GM19328 (cell line): ENCODE measurements at regions not wholly inside any gene's neighbourhood (a gene's known extent, or its start where the extent isn't known, plus 50 kb on each side); places are given as distances from the start of the nearest gene placed in this dataset.

Source experiments
- ATAC-seq: cut with Tn5 transposase; IDR thresholded peaks from one replicate; pipeline ENCODE4 v1.9.1; 2021; ENCODE audit warnings: mild to moderate bottlenecking, moderate library complexity; ENCODE audit not compliant: unreplicated experiment

DNA sequence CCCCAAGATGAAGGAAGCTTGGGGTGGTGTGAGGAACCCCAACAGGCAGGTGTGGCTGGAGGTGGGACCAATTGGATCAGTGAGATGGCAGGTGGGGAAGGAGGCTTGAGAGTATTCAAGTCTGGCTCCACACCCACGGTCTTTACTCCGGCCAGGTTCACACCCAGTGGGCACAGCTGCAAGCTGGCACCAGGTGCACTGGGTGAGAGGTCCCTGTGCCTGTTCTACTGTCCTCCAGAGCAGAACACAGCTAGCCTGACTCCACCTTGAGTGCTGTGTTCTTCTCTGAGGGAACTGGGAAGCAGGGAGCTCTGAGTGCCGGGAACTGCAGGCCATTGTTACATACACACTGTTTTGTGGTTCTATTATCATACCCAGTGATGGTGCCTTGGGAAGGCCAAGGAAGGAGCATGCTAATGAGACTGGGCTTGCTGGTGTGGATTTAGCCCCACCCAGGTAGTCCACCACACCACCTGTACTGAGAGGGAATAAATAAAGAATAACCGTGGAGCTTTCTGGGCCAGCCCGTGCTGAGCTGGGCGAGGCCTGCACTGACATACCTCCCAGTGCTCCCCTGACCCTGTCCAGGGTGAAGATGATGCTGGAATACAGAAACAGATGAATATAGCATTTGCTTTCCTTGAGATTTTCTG lies 93.4 kb downstream of the ABHD5 start:
- no peak for ATAC-seq

DNA sequence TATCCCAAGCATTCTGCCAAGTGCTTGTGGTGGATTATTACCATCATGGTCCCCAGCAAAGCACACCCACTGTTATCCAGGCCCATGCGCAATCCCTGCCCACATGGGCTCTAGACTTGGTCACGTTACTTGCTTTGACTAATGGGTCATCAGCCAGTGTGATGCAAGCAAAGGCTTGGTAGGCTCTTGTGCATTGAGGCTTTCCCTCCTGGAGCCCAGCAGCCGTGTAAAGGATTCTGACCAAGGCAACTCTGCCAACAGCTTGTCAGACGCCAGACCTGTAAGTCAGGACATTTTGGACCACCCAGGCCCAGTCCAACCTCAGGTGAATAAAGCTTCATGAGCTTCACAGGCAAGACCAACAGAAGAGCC lies 93.9 kb downstream of the ABHD5 start:
- ATAC-seq: no peak

DNA sequence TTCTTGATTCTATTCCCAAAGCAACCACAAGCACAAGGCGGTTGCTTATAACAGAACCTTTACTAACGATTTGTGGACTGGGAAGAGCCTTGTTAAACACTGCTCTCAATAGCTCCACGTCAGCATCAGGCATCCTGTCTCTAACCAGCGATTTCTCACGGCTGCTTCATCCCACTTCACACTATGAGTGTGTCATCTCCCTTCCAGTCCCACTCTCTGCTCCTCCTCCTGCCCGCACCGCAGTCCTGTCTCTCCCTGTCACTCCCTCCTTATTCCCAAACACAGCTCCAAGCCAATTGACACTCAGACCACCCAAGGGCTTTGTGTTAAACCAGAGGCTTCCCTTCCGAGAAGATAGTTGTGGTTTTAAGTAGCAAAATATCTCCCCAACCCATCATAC lies 94.8 kb downstream of the ABHD5 start:
- ATAC-seq: no peak

DNA sequence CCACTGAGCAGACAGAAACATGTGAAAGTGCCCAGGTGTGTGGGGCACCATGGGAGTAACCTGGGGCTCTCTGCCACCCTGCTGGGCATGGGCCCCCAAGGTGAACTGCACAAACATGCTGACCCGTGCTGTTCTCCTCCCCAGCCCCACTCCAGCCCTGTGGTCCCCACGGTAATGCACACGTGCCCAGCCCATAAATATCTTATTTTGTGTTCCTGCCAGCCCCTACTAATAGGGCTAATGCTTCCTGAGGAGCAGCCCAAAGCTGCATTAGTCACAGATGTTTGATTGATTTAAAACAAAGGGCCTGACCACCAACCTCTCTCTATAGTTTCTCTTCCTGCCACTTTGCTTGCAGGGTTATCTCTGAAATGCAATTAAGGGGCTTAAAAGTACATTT lies 95.4 kb downstream of the ABHD5 start:
- ATAC-seq: no peak

DNA sequence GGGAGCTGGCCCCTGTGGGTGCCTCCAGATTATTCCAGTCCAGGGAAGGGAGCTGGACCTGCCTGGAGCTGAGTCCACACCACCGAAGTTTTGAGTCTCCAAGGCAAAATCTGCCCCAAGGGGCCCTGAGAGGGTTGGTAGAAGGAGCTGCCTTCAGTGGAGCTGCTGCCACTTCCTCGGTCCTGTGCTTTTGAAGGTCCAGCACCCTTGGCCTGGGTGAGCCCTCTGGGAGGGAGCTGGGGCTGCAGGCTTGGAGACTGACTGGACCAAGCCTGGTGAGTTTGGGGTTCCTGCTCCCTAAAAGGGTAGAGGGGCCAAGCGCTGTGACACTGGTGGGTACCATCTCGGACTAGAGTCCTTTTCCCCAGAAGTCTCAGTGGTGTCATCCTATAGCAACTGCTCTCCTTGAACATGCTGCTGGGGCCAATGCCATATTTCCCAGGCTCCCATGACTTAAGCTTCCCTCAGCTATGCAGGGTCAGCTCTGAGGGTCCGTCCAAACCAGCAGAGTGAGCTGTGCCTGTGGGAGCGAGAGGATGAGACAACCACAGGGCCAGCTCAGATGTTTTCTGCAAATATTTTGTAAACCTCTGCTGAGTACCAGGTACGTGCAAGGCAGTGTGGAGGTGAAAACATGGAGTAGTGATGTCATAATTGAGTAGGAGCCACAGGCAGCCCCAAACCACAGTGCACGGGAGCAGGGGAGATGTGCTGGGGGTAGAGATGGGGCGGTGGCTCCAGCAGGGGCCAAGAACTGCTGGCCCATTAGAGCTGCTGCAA lies 96.0 kb downstream of the ABHD5 start:
- no peak for ATAC-seq

DNA sequence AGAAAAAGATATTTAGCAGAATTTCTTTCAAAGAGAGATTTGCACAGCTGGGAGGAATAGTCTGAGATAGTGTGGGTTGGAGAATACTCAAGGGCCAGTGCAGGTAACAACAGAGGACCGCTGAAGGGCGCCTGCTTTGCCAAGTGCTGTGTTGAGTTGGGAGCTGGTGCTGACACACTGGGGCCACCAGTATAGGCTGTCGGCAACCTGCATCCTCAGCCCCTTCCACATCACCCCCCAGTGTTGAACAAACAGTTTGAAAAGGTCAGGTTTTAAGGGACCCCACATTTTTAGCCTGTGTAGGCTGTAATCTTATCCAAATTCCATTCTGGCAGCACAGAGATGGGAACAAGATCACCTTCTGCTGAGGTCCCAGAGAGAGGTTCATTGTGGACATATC lies 96.6 kb downstream of the ABHD5 start:
- ATAC-seq: no peak

DNA sequence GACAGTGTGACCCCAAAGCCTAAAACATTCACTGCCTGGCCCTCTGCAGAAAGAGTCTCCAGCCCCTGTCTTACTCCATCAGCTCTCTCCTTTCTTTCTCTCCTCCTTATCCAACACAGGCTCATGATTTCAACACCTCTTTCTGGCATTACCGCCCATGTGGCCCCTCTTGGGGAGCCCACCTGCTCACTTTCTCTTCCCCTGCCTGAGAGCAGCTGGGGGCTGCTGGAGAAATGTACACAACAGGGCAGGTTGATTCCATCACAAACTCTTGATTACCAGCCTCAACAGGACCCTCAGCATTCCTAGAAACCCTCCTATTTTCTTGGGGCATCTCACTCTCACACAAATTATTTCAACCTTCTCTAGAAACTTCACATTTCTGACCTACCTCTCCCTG lies 98.3 kb downstream of the ABHD5 start:
- no peak for ATAC-seq

DNA sequence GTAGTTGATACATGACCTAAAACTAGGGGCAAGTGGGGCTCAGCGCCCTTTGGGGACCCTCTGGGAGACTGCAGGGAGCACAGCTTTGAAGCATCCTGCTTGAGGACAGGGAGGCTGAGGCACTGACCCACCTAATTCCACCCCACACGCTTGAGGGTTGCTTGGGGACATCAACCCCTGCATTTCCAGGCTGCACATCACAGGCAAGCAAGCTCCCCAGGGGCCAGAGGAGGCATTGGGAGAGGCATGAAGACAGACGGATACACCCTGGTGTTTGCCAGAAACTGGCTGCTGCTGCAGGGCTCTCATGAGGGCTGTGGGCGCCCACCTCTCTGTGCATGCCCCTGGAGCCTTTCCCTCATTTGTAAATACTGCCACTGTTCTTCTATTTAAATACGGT lies 99.3 kb downstream of the ABHD5 start:
- no peak for ATAC-seq

DNA sequence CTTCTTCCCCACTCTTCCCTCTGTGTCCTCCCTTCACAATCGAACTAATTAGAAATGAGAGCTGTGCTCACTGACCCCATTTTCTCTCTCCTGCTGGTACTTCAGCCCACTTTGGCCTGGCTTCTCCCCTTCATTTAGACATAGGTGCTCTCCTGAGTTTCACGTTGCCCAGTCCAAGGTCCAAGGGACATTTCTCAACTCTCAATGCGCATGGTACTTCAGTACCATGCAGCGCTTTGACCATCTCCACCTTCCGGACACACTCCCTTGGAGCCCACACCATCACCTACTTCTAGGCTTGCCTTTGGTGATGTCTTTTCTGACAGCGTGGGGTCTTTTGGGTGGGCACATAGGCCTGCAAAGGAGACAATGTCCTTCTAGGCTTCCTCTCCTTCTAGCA lies 99.7 kb downstream of the ABHD5 start:
- ATAC-seq: no peak

DNA sequence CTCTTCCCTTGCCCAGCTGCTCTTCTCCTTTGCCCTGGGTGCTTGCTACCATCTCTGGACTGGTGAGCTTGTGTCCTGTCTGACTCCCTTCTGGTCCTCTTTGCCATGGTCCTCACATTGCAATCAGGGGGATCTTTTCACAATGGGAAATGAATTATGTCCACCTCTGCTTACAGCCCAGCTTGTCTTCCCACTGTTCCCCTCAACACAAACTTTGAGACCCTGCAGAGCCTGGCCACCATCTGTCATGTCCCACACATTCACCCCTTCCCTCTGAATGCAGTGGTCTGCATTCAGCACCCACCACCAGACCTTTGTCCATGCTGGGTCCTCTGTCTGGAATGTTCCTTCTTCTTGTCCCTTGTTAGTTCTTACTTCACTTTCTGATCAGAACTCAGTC lies 100.5 kb downstream of the ABHD5 start:
- ATAC-seq: no peak

DNA sequence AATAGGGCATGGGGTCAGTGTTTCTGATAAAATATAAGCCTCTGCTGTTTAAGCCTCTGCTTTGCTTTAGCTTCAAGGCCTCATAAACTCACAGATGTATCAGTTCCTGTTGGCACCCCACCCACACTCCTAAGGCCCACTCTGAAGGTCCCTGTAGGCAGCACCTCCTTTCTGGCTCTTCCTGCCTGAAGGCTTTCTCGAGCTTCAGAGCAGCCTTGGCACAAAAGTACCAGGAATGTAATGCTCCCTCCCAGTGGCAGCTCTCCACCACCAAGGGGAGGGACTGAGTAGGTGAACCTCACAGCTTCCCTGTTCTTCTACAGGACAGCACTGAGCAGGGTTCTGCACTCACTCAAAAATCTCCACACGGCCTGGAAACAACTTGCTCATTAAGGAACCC lies 102.2 kb downstream of the ABHD5 start:
- no peak for ATAC-seq

DNA sequence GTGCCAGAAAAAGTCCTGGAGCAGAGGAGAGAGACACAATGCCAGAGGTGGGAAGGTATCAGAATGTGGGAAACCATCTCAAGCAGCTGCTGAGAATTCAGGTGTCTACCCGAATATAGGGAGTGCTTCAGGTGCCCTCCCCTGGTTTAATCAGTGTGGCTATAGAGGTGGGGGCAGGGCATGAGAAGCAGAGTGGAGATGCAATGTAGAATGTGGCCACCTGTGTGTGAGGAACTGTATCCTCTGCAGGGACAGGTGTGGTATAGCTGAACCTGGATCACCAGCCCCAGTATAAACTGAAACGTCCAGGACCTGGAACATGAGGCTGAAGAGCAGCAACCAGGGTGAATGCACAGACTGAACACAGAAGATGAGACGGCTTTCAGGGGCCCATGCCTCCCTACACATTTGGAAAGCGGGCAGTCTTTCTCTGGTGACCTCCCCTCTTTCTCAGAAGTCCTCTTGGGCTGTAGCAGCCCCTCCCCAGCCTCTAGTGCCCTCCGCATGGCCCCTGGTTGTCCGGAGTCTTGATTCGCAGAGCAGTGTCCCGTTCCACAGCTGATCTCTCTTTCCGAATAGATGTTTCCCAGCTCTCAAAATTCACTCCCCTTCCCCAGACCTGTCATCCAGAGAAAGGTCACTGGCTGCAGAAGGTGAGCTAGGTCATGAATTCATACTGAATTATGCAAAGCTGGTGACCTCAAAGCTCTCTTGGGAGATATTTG lies 103.1 kb downstream of the ABHD5 start:
- ATAC-seq: no peak

DNA sequence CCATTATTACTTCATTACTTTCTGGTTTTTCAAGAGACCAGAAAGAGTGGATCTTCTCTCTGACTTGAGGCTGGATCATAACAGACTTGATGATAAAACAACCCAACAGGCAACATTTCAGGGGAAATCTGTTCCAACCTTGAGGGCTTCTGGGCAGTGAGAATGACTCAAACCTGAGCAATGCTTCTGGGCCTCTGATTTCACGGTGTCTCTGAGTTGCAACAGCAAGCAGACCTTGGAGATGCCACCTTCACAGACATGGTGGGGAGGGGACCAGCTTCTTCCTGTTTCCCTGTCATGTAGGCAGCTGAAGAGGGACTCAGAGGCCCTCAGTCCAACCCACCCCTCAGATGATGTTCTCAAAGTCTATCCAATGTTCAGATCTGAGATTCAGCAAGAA lies 104.0 kb downstream of the ABHD5 start:
- ATAC-seq: no peak

DNA sequence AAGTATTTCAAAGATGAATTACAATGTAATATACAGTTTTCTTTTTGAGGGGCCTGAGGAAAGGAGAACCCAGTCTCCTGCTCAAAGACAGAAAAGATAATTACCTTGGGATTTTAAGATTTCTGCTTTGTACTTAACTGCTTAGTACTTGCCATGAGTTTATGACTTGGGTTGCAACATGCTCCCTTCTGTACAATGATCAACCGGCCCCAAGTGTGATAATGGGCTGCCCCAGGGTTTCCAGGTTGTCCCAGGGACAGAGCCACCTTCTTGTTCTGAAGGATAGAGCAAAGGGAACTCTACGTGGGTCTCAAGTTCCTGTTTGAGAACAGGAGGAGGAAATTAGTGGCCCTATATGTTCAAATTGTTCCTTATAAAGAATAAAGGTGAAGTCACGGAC lies 104.8 kb downstream of the ABHD5 start:
- no peak for ATAC-seq

DNA sequence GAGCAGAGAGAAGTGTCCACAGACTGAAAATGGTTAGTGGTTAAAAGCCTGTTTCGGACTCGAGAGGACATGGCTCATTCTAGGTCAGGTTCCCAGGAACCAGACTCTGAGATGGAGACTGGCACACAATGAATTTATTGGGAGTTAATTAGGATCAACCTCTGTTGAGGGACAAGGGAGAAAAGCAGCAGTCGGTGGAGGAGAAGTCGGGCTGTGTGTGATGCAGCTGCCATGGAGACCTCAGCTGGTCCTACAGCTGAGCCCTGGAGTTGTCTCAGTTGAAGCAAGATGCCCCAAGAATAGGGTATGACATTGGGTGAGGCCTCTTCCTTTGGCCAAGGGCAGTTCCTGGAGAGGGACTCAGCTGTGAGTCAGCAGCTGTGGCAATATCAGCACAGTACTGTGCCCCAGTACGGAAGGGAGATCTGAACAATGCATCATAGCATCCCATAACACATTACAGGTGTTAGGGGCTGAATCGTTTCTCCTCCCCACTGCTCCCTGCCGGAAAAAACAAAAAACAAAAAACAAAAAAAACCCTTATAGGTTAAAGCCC lies 105.4 kb downstream of the ABHD5 start:
- ATAC-seq: no peak

DNA sequence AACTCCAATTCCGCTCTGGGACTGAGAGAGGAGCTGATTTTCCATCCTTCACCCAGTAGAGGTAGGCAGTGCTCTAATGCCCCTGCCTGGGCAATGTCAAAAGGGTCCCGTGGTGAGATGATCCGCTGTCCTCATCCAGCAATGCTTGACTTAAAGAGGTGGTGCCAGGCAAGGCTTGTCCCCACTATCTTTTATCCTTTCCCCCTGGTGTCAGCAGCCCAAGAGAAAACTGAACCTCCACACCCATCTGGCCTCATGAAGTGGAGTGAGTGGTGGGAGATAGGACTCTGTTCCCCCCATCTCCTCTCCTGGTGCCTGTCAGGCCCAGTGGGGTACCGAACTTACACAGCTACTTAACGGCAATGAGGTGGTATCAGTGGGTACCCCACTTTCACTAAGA lies 107.1 kb downstream of the ABHD5 start:
- ATAC-seq: no peak

DNA sequence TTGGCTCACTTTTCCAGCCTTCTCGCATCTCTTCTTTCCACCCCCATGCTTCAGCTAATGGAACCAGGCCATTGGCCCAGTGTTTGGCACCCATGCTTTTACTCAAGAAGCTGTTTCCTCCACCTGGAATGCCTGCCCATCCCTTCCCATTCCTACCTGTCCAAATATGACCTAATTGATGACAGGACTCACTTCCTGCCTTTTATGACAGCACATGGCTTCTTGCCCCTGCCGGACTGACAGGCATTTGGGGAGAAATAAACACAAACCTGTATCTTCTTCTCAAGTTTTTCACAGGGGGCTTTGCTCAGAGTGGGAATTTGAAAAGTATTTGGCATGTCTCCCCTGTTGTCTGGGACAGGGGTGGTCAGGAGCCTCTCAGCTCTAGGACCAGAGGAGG lies 120.1 kb downstream of the ABHD5 start:
- ATAC-seq: no peak

DNA sequence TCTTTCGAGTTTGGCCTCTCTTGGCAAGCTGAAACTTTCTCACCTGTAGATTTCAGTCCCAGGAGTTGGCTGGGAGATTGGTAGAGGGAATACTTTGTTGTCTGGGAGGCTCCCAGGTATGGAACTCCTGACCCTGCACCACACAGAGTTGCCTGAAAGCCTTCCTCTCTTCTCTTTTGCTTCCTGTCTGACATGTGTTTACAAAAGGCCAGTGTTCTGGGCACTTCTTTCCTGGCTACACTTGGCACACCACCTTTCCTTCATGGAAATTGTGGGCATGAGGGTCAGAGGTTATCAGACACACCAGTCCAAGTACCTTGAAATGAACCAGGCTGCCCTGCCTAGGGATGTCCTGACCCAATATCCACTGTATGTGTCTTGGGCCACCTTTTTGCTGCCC lies 123.7 kb downstream of the ABHD5 start:
- ATAC-seq: no peak

DNA sequence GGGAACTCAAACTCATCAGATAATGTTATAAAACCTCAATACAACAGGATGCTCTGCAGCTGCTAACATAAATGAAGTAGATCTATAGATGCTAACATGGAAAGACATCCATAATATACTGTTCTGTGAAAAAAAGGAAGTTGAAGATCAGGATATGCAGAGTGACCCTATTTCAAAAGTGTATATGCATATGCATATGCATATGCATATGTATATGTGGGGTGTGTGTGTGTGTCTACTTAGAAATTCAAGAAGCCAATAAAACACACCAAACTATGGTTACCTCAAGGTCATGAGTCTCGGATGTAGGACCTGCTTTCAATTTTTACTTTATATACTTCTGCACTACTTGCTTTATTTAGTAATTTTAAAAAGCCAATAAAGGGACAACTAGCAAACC lies 125.6 kb downstream of the ABHD5 start:
- no peak for ATAC-seq

DNA sequence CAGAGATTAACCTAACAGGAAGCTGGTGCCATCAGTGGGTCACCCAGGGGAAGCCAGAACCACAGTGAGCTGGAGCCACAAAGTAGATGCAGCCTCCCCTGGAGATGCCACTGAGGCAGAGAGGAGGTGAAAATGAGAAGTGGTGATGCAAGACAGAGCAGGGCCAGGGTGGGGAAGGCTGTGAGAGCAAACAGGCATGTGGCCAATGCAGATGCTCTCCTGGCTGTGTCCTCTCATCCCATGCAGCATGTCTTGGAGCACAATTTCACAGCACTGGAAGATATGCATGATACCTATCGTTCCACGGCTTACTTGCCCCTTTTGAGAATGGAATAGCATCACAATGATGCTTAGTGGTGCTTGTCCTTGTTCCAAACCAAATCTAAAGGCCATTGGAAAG lies 126.3 kb downstream of the ABHD5 start:
- no peak for ATAC-seq

DNA sequence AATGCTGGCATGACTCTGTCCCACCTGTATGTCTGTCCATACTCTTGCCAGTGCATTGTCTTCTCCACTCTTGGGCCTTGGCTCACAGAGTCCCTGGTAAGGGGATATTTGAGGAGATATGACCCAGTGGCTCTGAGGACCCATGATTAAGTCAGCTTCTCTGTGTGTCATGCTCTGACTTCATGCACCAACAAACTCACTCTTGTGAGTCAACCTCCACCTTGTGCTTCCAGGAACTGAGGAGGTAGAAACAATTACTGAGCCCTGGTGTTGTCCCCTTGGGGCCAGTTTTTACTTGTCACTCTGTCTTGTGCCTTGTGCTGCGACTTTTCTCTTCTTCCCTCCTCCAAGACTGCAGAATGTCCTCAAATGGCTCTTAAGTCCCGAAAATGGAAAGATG lies 127.1 kb downstream of the ABHD5 start:
- ATAC-seq: no peak

DNA sequence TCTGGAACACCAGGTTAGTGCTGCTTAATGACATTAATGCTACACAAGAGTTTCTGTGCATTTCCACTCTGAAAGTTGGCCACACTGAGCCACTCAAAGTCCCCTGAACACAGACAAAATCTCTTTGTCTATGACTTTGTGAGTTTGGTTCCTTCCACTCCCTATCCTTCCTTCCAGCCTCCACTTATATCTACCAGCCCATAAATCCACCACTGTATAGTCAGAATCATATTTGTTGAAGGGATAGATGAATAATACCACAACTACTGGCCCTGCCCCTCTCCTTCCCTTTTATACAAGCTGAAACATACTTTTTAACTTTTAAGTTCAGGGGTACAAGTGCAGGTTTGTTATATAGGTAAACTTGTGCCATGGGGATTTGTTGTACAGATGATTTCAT lies 127.5 kb downstream of the ABHD5 start:
- ATAC-seq: no peak
